ENCODE measurements at regions not wholly inside any gene's neighbourhood (a gene's known extent, or its start where the extent isn't known, plus 50 kb on each side); places are given as distances from the start of the nearest gene placed in this dataset.

- TF ChIP-seq CTCF (IDR thresholded peaks at IDR 0.05; ENCODE audit: low read depth, low read length), result no peak
- TF ChIP-seq POLR2A (IDR thresholded peaks at IDR 0.05; ENCODE audit: extremely low read depth, insufficient read length), result no peak
- no peak for TF ChIP-seq MYC (IDR thresholded peaks at IDR 0.05; ENCODE audit: low read depth, low read length)
- TF ChIP-seq MAX (IDR thresholded peaks at IDR 0.05; ENCODE audit: low read depth, low read length), result no peak
These were observed 555.0 kb downstream of the ZEB2 start for GRCh38 chr2:143964891-143965290.
